ENCODE measurements at regions not wholly inside any gene's neighbourhood (a gene's known extent, or its start where the extent isn't known, plus 50 kb on each side); places are given as distances from the start of the nearest gene placed in this dataset.

DNA sequence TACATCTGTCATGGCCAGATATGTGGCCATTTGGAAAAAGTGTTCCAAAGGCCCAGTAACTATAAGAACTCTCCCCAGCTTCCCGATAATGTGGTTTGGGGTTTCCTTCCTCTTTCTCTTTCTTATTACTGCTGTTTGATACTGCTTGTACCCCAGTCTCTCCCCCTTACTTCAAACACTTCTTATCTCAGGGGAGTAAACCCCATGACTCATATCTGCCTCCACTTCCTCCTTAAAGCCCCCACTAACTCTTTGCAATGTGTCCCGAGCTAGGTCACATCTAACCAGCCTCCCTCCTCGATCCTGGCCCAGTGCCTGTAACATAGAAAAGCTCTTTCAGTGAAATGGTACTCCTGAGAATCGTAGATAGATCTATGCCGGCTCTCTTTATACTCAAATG lies 82.4 kb upstream of the STARD13 start:
- Histone ChIP-seq H3K9me3 (ENCODE audit: control insufficient read depth in 3 of 3, low read length in 3 of 3) (no peaks in the 10 kb centered on the region), H3K27me3 (ENCODE audit: control insufficient read depth in 3 of 3, insufficient read depth in 3 of 3, low read length in 3 of 3) (no peaks in the 10 kb centered on the region), H3K27ac (ENCODE audit: low read depth, low read length) (no peak overlapping the region), H3K36me3 (ENCODE audit: control insufficient read depth in 3 of 3, insufficient read depth in 3 of 3, low read length in 3 of 3) (no peaks in the 10 kb centered on the region), H3K9ac (ENCODE audit: low read depth in 1 of 3, low read length in 3 of 3) (no peak overlapping the region), H3K4me1 (ENCODE audit: control insufficient read depth in 3 of 3, insufficient read depth in 3 of 3, low read length in 3 of 3) (peaks cover 0 to 5% (median 4%) of the 10 kb centered on the region in 3 donors), H3K4me3 (ENCODE audit: low read length in 3 of 3) (no peak overlapping the region)

DNA sequence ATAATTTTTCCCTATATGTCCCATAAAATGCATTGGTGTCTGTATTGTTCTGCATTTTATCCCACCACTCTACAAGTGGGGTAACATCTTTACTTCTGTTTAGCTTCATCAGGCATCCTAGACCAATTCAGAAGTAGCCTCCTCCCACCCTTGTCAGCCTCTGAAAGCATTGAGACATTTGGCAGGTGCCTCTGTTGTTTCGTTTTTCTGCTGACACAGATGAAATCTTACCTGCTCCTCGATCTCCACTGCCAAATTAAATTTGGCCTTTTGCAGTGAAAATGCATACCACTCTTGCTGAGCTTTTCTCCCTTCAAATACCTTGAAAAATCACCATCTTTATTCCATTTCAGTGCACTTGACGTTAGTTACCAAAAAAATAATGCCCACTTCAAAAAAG lies 83.5 kb upstream of the STARD13 start:
- H3K4me3 ChIP-seq (ENCODE audit: low read length in 3 of 3) = no peak overlapping the region
- H3K9me3 ChIP-seq (ENCODE audit: control insufficient read depth in 3 of 3, low read length in 3 of 3) = no peaks in the 10 kb centered on the region
- H3K36me3 ChIP-seq (ENCODE audit: control insufficient read depth in 3 of 3, insufficient read depth in 3 of 3, low read length in 3 of 3) = no peaks in the 10 kb centered on the region
- peaks cover 0 to 5% (median 4%) of the 10 kb centered on the region in 3 donors for H3K4me1 ChIP-seq (ENCODE audit: control insufficient read depth in 3 of 3, insufficient read depth in 3 of 3, low read length in 3 of 3)
- H3K9ac ChIP-seq (ENCODE audit: low read depth in 1 of 3, low read length in 3 of 3) = no peak overlapping the region
- H3K27ac ChIP-seq (ENCODE audit: low read depth, low read length) = no peak overlapping the region
- no peaks in the 10 kb centered on the region for H3K27me3 ChIP-seq (ENCODE audit: control insufficient read depth in 3 of 3, insufficient read depth in 3 of 3, low read length in 3 of 3)

DNA sequence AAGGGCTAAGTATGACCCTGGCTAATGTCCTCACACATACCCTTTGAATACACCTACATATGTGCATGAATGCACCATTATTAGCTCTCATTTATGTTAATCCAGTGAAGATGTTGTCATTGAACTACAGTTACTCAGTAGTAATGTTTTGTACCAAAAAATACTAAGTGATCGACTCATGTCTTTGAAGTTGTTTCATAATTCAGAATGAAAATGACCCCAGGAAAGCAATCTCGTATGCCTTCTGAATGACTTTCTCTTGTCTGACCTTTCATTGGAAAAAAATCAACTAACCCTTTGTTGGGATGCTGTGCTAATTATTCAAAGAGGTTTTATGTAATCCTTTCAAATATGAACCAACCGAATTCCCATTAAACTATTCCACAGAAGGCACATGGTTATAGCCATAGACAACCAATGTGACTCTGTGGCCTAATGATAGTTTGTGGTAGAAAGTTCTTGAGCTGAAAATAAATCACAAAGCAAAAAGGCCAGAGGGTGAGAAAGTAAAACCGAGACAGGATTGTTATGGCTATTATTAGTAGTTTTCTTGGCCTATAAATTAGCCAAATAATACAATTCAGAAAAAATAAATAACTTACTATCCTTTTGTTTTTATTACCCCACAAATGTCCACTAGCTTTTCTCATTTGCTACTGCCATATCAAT lies 86.8 kb upstream of the STARD13 start:
- Histone ChIP-seq H3K27me3 (ENCODE audit: control insufficient read depth in 3 of 3, insufficient read depth in 3 of 3, low read length in 3 of 3) (no peaks in the 10 kb centered on the region), H3K4me3 (ENCODE audit: low read length in 3 of 3) (no peak overlapping the region), H3K36me3 (ENCODE audit: control insufficient read depth in 3 of 3, insufficient read depth in 3 of 3, low read length in 3 of 3) (no peaks in the 10 kb centered on the region), H3K9ac (ENCODE audit: low read depth in 1 of 3, low read length in 3 of 3) (no peak overlapping the region), H3K27ac (ENCODE audit: low read depth, low read length) (no peak overlapping the region), H3K4me1 (ENCODE audit: control insufficient read depth in 3 of 3, insufficient read depth in 3 of 3, low read length in 3 of 3) (peaks cover 0 to 5% (median 4%) of the 10 kb centered on the region in 3 donors), H3K9me3 (ENCODE audit: control insufficient read depth in 3 of 3, low read length in 3 of 3) (no peaks in the 10 kb centered on the region)

DNA sequence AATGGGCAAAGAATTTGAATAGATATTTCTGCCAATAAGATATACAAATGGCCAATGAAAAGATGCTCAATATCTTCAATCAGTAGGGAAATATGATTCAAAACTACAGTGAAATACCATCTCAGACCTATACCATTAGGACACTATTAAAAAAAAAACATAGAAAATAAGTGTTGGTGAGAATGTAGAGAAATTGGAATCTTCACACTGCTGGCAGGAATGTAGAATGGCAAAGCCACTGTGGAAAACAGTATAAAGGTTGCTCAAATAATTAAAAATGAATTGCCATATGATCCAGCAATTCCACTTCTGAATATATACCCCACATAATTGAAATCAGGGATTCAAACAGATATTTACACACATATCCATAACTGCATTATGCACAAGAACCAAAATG lies 88.1 kb upstream of the STARD13 start:
- Histone ChIP-seq H3K4me3 (ENCODE audit: low read length in 3 of 3) (no peak overlapping the region), H3K27ac (ENCODE audit: low read depth, low read length) (no peak overlapping the region), H3K27me3 (ENCODE audit: control insufficient read depth in 3 of 3, insufficient read depth in 3 of 3, low read length in 3 of 3) (no peaks in the 10 kb centered on the region), H3K9ac (ENCODE audit: low read depth in 1 of 3, low read length in 3 of 3) (no peak overlapping the region), H3K9me3 (ENCODE audit: control insufficient read depth in 3 of 3, low read length in 3 of 3) (no peaks in the 10 kb centered on the region), H3K4me1 (ENCODE audit: control insufficient read depth in 3 of 3, insufficient read depth in 3 of 3, low read length in 3 of 3) (peaks cover 0 to 5% (median under 1%) of the 10 kb centered on the region in 3 donors), H3K36me3 (ENCODE audit: control insufficient read depth in 3 of 3, insufficient read depth in 3 of 3, low read length in 3 of 3) (no peaks in the 10 kb centered on the region)

DNA sequence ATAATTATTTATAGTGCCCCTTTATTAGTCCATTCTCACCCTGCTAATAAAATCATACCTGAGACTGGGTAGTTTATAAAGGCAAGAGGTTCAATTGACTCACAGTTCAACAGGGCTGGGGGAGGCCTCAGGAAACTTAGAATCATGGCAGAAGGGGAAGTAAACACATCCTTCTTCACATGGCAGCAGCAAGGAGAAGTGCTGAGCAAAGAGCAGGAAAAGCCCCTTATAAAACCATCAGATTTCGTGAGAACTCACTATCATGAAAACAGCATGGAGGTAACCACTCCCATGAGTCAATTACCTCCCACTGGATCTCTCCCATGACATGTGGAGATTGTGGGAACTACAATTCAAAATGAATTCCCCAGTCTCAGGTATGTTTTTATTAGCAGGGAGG lies 89.9 kb upstream of the STARD13 start:
- no peak overlapping the region for H3K4me3 ChIP-seq (ENCODE audit: low read length in 3 of 3)
- no peak overlapping the region for H3K27ac ChIP-seq (ENCODE audit: low read depth, low read length)
- H3K9ac ChIP-seq (ENCODE audit: low read depth in 1 of 3, low read length in 3 of 3) = no peak overlapping the region
- H3K4me1 ChIP-seq (ENCODE audit: control insufficient read depth in 3 of 3, insufficient read depth in 3 of 3, low read length in 3 of 3) = no peaks in the 10 kb centered on the region
- no peaks in the 10 kb centered on the region for H3K9me3 ChIP-seq (ENCODE audit: control insufficient read depth in 3 of 3, low read length in 3 of 3)
- no peaks in the 10 kb centered on the region for H3K27me3 ChIP-seq (ENCODE audit: control insufficient read depth in 3 of 3, insufficient read depth in 3 of 3, low read length in 3 of 3)
- H3K36me3 ChIP-seq (ENCODE audit: control insufficient read depth in 3 of 3, insufficient read depth in 3 of 3, low read length in 3 of 3) = no peaks in the 10 kb centered on the region

DNA sequence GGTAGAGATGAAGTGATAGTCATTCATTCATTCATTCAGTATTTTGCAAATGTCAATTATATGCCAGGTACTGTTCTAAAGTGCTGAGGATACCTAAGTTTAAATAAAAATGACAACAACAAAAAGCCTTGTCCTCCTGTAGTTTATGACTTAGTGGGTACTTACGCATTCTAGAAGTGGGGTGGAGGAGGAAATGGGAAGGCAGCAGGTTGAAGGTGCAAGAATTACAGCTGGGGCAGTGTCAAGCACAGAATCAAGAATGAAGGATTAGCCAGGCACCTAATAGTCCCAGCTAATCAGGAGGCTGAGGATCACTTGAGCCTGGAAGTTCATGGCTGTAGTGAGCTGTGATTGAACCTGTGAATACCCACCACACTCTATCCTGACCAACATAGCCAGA lies 90.7 kb upstream of the STARD13 start:
- no peak overlapping the region for H3K27ac ChIP-seq (ENCODE audit: low read depth, low read length)
- H3K4me1 ChIP-seq (ENCODE audit: control insufficient read depth in 3 of 3, insufficient read depth in 3 of 3, low read length in 3 of 3) = no peaks in the 10 kb centered on the region
- H3K9me3 ChIP-seq (ENCODE audit: control insufficient read depth in 3 of 3, low read length in 3 of 3) = no peaks in the 10 kb centered on the region
- H3K36me3 ChIP-seq (ENCODE audit: control insufficient read depth in 3 of 3, insufficient read depth in 3 of 3, low read length in 3 of 3) = no peaks in the 10 kb centered on the region
- no peaks in the 10 kb centered on the region for H3K27me3 ChIP-seq (ENCODE audit: control insufficient read depth in 3 of 3, insufficient read depth in 3 of 3, low read length in 3 of 3)
- H3K4me3 ChIP-seq (ENCODE audit: low read length in 3 of 3) = no peak overlapping the region
- H3K9ac ChIP-seq (ENCODE audit: low read depth in 1 of 3, low read length in 3 of 3) = no peak overlapping the region

DNA sequence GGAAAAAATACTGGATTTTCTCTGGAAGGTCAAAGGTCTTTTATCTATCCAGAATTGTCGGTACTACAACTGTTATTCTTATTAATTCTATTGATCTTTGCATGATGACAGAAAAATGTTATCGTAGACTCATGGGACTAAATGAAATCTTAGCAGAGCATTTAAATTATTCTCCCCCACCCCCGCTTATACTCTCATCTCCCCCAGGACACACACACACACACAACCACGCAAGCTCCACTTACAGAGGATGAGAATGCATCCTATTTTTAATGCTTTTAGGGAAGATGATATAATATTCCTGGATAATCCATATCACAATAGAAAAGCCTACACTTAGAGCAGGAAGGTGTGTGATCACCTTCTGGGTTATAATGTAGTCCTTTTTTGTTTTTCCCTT lies 91.9 kb upstream of the STARD13 start:
- H3K36me3 ChIP-seq (ENCODE audit: control insufficient read depth in 3 of 3, insufficient read depth in 3 of 3, low read length in 3 of 3) = no peaks in the 10 kb centered on the region
- H3K9me3 ChIP-seq (ENCODE audit: control insufficient read depth in 3 of 3, low read length in 3 of 3) = no peaks in the 10 kb centered on the region
- no peak overlapping the region for H3K27ac ChIP-seq (ENCODE audit: low read depth, low read length)
- H3K27me3 ChIP-seq (ENCODE audit: control insufficient read depth in 3 of 3, insufficient read depth in 3 of 3, low read length in 3 of 3) = no peaks in the 10 kb centered on the region
- no peak overlapping the region for H3K4me3 ChIP-seq (ENCODE audit: low read length in 3 of 3)
- no peaks in the 10 kb centered on the region for H3K4me1 ChIP-seq (ENCODE audit: control insufficient read depth in 3 of 3, insufficient read depth in 3 of 3, low read length in 3 of 3)
- no peak overlapping the region for H3K9ac ChIP-seq (ENCODE audit: low read depth in 1 of 3, low read length in 3 of 3)

DNA sequence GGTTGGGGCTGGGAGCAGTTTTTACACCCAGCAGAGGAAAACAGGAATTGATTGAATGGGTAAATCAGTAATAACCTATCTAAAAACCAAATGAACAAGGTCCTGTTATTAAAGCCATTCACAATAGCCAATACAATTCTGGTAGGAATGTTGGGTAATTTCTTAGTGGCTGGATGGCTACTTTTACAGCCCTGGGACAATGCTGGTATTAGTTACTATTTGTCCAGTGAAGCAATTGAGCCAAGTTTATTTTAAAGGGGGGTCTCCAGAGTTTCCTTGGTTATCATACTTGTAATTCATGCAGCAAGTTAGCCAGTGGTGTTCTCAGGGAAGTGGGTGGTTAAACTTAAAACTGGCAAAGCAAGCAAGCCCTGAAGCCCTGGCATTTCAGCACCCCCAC lies 92.3 kb upstream of the STARD13 start:
- H3K9me3 ChIP-seq (ENCODE audit: control insufficient read depth in 3 of 3, low read length in 3 of 3) = no peaks in the 10 kb centered on the region
- H3K27ac ChIP-seq (ENCODE audit: low read depth, low read length) = no peak overlapping the region
- H3K9ac ChIP-seq (ENCODE audit: low read depth in 1 of 3, low read length in 3 of 3) = no peak overlapping the region
- H3K4me3 ChIP-seq (ENCODE audit: low read length in 3 of 3) = no peak overlapping the region
- no peaks in the 10 kb centered on the region for H3K36me3 ChIP-seq (ENCODE audit: control insufficient read depth in 3 of 3, insufficient read depth in 3 of 3, low read length in 3 of 3)
- no peaks in the 10 kb centered on the region for H3K27me3 ChIP-seq (ENCODE audit: control insufficient read depth in 3 of 3, insufficient read depth in 3 of 3, low read length in 3 of 3)
- no peaks in the 10 kb centered on the region for H3K4me1 ChIP-seq (ENCODE audit: control insufficient read depth in 3 of 3, insufficient read depth in 3 of 3, low read length in 3 of 3)

DNA sequence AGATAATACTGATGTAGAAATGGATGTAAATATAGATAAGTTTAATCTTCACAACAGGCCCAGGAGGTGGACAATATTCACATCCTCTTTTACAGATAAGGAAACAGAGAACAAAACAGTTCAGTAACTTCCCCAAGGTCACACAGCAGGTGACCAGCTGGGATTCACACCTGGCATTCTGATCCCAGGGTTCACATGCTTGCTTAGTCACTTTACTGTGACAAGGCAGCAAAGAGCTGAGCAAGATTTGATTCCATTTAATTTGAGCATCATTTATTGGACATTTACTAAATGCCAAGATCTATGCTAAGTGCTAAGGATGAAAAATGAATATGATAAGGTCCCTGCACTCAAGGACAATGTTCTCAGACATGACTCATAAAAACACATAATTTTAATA lies 94.1 kb upstream of the STARD13 start:
- no peaks in the 10 kb centered on the region for H3K36me3 ChIP-seq (ENCODE audit: control insufficient read depth in 3 of 3, insufficient read depth in 3 of 3, low read length in 3 of 3)
- H3K9ac ChIP-seq (ENCODE audit: low read depth in 1 of 3, low read length in 3 of 3) = no peak overlapping the region
- no peak overlapping the region for H3K27ac ChIP-seq (ENCODE audit: low read depth, low read length)
- no peaks in the 10 kb centered on the region for H3K9me3 ChIP-seq (ENCODE audit: control insufficient read depth in 3 of 3, low read length in 3 of 3)
- H3K27me3 ChIP-seq (ENCODE audit: control insufficient read depth in 3 of 3, insufficient read depth in 3 of 3, low read length in 3 of 3) = no peaks in the 10 kb centered on the region
- no peak overlapping the region for H3K4me3 ChIP-seq (ENCODE audit: low read length in 3 of 3)
- no peaks in the 10 kb centered on the region for H3K4me1 ChIP-seq (ENCODE audit: control insufficient read depth in 3 of 3, insufficient read depth in 3 of 3, low read length in 3 of 3)

DNA sequence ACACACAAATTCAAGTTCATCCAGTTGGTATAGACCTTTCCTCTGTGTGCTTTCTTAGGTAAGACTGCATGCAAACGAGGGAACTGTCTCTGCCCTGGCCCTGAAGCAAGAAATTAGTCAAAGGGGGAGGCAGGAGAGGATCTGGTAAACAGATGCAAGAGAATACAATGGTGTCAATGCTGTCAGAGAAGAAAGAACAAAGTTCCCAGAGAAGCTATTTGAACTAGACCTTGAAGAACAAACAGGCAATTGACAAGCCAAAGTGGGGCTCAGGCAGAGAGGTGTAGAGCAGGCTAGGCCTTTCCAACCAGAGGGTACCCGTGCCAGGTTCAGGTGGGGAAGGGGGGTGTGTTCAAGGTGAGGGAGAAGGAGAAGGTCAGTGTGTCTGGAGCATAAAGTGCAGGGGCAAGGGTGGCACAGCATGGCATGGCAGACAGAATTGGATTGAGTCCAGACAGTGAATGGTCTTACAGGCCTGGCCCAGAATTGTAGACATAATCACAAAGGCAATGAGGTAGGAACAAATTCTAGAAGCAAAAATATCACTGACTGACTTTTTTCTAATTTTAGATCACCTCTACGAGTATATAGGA lies 95.0 kb upstream of the STARD13 start:
- no peak overlapping the region for H3K4me3 ChIP-seq (ENCODE audit: low read length in 3 of 3)
- H3K9me3 ChIP-seq (ENCODE audit: control insufficient read depth in 3 of 3, low read length in 3 of 3) = no peaks in the 10 kb centered on the region
- H3K4me1 ChIP-seq (ENCODE audit: control insufficient read depth in 3 of 3, insufficient read depth in 3 of 3, low read length in 3 of 3) = no peaks in the 10 kb centered on the region
- H3K27ac ChIP-seq (ENCODE audit: low read depth, low read length) = no peak overlapping the region
- no peak overlapping the region for H3K9ac ChIP-seq (ENCODE audit: low read depth in 1 of 3, low read length in 3 of 3)
- no peaks in the 10 kb centered on the region for H3K36me3 ChIP-seq (ENCODE audit: control insufficient read depth in 3 of 3, insufficient read depth in 3 of 3, low read length in 3 of 3)
- H3K27me3 ChIP-seq (ENCODE audit: control insufficient read depth in 3 of 3, insufficient read depth in 3 of 3, low read length in 3 of 3) = no peaks in the 10 kb centered on the region

All from skeletal muscle tissue (tissue), 3 donors.